ENCODE measurements at regions not wholly inside any gene's neighbourhood (a gene's known extent, or its start where the extent isn't known, plus 50 kb on each side); places are given as distances from the start of the nearest gene placed in this dataset.
"Not testable (repeated sequence)": the region's sequence is repeated elsewhere in the genome, so short reads cannot be mapped to it uniquely, and the experiment has no call there.

DNA sequence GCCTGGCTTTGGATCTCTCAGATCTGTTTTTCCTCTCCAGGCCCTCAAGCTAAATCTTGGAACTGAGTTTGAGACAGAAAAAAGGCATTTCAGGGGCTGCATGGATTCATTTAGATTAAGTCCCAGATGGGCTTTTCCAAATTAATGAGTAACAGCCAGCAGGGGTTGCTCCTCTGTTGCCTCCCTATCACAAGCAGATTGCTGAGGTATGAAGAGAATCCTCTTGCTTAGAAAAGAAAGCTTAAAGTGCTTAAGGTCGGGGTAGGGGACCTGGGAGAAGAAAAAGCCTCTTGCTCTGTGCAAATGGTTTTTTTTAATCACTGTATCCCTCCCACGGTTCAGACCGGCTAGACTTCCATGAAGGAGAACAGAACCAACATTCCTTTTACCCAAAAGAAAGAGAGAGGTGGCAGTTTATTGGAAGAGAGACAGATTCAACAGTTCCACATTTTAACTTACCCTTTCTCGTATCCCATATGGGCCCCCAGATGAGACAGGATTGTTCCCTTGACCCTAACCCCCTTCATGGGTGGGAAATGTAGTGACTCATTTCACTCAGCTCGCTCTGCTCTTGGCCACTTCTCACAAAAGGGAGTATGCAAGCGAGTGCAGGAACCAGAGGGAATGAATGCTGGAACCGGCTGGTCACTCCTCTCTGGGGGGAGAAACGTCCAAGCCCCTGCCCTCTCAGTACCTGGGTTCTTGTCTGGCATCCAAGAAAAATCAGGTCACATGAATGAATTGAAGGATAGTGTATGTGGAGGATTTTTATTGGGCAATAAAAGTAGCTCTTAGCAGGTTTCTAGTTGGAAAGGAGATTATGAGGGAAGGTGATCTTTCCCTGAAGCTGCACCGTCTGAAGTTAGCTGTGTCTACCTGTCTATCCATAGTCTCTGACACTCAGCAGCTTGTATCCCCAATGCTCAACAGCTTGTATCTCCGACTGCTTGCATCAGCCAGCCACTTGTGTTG is 745.2 kb downstream of the SI start:
- ATAC-seq: no peak
- Mint-ChIP-seq H3K4me1 (ENCODE audit: low read depth) (no peaks in the 10 kb centered on the region), H3K27me3 (ENCODE audit: low read depth) (no peaks in the 10 kb centered on the region), H3K4me3 (no peak overlapping the region), H3K9me3 (peaks cover 10% of the 10 kb centered on the region), H3K36me3 (ENCODE audit: insufficient read depth) (no peaks in the 10 kb centered on the region)
- no peak for DNase-seq

DNA sequence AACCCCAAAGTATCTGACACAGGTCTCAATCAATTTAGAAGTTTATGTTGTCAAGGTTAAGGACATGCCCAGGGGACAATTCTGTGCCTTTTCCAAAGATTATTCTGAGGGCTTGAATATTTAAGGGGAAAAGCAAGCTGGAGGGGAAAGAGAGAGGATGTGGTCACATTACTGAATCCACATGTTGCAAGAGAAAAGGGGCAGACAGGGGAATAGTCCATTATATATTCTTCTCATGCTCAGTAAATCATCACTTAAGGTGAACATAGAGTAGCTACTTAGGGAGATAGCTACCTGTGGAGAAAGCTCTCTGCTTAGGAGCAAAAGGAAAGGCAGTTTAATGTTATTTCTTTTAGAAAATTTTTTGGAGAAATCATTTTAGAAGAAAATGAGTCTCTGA is 751.6 kb downstream of the SI start:
- no peaks in the 10 kb centered on the region for H3K27me3 Mint-ChIP-seq (ENCODE audit: low read depth)
- no peaks in the 10 kb centered on the region for H3K4me1 Mint-ChIP-seq (ENCODE audit: low read depth)
- DNase-seq (no peak), ATAC-seq (no peak)
- no peaks in the 10 kb centered on the region for H3K36me3 Mint-ChIP-seq (ENCODE audit: insufficient read depth)
- H3K9me3 Mint-ChIP-seq: peaks cover 6% of the 10 kb centered on the region
- no peak overlapping the region for H3K4me3 Mint-ChIP-seq

DNA sequence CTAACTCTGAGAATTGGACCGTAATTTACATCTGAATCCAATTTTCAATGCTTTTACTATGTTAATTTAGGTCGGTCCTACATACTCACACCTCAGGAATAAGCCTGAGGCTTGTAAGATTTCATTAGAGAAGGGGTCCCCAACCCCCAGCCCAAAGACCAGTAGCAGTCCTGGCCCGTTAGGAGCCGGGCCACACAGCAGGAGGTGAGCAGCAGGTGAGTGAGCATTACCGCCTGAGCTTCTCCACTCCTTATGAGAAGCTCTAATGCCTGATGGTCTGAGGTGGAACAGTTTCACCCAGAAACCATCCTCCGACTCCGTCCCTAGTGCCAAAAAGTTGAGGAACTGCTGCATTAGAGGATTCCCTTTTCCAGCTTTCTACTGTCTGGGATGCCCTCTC is 757.3 kb downstream of the SI start:
- Mint-ChIP-seq H3K9me3 (peaks cover 3% of the 10 kb centered on the region), H3K4me3 (no peak overlapping the region), H3K4me1 (ENCODE audit: low read depth) (no peaks in the 10 kb centered on the region), H3K36me3 (ENCODE audit: insufficient read depth) (no peaks in the 10 kb centered on the region), H3K27me3 (ENCODE audit: low read depth) (no peaks in the 10 kb centered on the region)
- no peak for ATAC-seq
- no peak for DNase-seq

DNA sequence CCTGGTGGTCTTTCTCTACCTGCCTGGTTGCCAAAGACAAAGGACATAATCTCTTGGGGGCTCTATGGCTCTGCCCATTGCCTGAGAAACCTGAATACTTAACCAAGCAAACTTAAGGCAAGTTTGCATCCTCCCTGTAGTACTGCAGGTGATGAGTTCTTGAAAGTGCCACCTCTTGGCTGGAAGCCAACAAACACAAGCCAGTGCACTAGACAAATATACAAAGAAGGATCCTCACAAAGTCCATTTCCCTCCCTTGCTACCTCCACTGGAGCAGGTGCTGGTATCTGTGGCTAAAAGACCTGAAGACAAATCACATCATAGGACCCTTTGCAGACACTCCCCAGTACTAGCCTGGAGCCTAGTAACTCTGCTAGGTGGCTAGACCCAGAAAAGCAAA is 772.3 kb downstream of the SI start:
- no peak for DNase-seq
- Mint-ChIP-seq H3K9me3 (peaks cover 16% of the 10 kb centered on the region), H3K27me3 (ENCODE audit: low read depth) (no peaks in the 10 kb centered on the region), H3K4me3 (no peak overlapping the region), H3K4me1 (ENCODE audit: low read depth) (no peaks in the 10 kb centered on the region), H3K36me3 (ENCODE audit: insufficient read depth) (no peaks in the 10 kb centered on the region)
- no peak for ATAC-seq

DNA sequence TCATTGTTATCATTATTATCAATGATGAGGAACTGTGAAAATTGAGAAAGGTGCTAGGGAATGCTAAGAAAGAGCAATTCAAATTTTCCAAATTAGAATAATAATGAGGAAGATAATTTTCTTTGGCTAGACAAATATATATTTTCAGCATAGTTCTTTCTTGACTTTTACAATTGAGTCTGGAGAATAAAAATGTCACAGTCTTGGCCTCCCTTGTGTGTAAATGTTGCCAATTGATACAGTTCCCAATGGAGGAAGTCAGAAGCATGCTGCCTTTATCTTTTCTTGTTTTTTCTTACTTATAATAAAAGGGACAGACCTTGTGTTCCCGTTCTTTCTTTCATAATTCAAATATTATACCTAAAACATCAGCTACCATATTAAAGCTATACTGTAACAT is 774.4 kb downstream of the SI start:
- Mint-ChIP-seq H3K27me3 (ENCODE audit: low read depth) (no peaks in the 10 kb centered on the region), H3K9me3 (peaks cover 9% of the 10 kb centered on the region), H3K4me1 (ENCODE audit: low read depth) (no peaks in the 10 kb centered on the region), H3K4me3 (no peak overlapping the region), H3K36me3 (ENCODE audit: insufficient read depth) (no peaks in the 10 kb centered on the region)
- no peak for DNase-seq
- ATAC-seq: no peak

DNA sequence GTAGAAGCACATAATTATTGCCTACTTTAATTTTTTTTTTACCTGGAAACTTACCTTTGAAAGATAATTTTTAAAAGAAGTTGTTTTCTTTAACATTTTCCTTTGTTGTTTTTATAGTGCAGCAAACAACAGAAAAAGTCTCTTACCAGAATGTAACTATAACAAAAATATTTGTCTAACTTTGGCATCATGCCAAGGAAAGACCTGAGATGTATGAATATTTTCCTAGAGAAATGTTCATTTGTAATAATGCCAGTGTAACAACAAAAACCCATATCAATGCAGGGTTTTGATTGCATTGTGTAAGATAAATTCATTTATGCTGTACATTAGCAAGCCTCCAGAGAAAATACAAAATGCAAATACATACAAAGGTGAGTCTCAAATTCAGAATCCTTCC is 775.7 kb downstream of the SI start:
- ATAC-seq: no peak
- H3K4me1 Mint-ChIP-seq (ENCODE audit: low read depth): no peaks in the 10 kb centered on the region
- H3K9me3 Mint-ChIP-seq: peaks cover 9% of the 10 kb centered on the region

DNA sequence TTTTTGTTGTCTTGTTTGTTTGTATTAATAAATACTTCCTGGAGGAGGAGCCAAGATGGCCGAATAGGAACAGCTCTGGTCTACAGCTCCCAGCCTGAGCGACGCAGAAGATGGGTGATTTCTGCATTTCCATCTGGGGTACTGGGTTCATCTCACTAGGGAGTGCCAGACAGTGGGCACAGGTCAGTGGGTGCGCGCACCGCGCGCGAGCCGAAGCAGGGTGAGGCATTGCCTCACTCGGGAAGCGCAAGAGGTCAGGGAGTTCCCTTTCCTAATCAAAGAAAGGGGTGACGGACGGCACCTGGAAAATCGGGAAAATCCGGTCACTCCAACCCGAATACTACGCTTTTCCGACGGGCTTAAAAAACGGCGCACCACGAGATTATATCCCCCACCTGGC is 786.8 kb downstream of the SI start:
- H3K9me3 Mint-ChIP-seq; H3K4me3 Mint-ChIP-seq; ATAC-seq; H3K27me3 Mint-ChIP-seq (ENCODE audit: low read depth); H3K4me1 Mint-ChIP-seq (ENCODE audit: low read depth); DNase-seq; H3K36me3 Mint-ChIP-seq (ENCODE audit: insufficient read depth): not testable (repeated sequence)

More for the DNA sequence above, 775.7 kb downstream of the SI start:
- Mint-ChIP-seq H3K4me3 (no peak overlapping the region), H3K27me3 (ENCODE audit: low read depth) (no peaks in the 10 kb centered on the region), H3K36me3 (ENCODE audit: insufficient read depth) (no peaks in the 10 kb centered on the region)
- no peak for DNase-seq

DNA sequence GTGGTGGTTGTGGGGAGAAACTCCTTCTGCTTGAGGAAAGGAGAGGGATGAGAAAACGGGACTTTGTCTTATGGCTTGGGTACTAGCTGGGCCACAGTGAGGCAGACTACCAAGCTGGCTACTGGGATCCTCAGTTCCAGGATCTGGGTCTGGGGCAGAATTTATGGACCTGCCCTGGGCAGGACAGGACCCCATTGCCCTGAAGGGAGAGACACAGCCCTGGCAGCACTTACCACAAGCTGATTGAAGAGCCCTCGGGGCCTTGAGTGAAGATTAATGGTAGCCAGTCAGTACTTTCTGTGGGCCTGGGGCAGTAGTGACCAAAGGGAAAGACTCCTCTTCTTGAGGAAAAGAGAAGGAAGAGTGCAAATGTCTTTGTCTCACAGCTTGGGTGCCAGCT is 799.7 kb downstream of the SI start:
- DNase-seq (no peak), ATAC-seq (no peak)
- H3K4me1 Mint-ChIP-seq (ENCODE audit: low read depth): no peaks in the 10 kb centered on the region
- H3K27me3 Mint-ChIP-seq (ENCODE audit: low read depth): no peaks in the 10 kb centered on the region
- no peaks in the 10 kb centered on the region for H3K36me3 Mint-ChIP-seq (ENCODE audit: insufficient read depth)
- peaks cover 27% of the 10 kb centered on the region for H3K9me3 Mint-ChIP-seq
- no peak overlapping the region for H3K4me3 Mint-ChIP-seq

DNA sequence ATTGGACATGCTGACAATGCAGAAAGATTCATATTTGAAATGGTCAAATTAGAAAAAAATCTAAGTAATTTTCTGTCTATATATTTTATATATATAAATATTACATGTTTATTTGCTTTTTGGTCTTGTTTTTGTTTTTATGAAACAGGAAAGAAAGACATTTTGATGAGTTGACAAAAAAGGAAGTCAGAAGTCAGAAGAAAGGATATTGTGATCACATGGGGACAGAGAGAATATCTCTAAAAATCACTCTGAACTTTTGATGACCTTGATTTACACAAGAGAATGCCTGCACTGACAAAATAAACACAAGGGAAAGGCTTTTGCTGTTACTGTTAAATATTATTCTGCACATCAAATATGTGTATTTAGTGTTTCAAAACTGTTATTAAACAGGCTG is 811.2 kb downstream of the SI start:
- ATAC-seq: no peak
- H3K27me3 Mint-ChIP-seq (ENCODE audit: low read depth): no peaks in the 10 kb centered on the region
- peaks cover 4% of the 10 kb centered on the region for H3K9me3 Mint-ChIP-seq
- H3K36me3 Mint-ChIP-seq (ENCODE audit: insufficient read depth): no peaks in the 10 kb centered on the region
- DNase-seq: no peak
- no peaks in the 10 kb centered on the region for H3K4me1 Mint-ChIP-seq (ENCODE audit: low read depth)
- no peak overlapping the region for H3K4me3 Mint-ChIP-seq

DNA sequence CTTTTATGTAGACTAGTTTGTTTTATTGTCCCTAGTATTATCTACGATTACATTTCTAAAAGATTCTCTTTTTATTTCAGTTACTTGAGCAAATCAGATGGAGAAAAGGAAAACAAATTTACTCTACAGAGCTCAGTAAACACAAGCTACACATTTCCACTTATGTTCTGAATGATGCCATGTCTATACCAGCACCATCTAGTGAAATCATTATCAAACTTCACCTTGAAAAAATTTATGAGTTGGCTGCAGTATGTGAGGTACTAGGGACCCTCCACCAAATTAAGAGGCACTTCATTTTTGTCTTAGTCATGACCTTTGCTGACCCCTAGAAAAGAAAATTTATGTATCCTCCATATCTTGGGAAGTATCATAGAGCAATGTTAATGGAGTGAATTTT is 827.4 kb downstream of the SI start:
- Mint-ChIP-seq H3K36me3 (ENCODE audit: insufficient read depth) (no peaks in the 10 kb centered on the region), H3K27me3 (ENCODE audit: low read depth) (no peaks in the 10 kb centered on the region), H3K9me3 (peaks cover 7% of the 10 kb centered on the region), H3K4me1 (ENCODE audit: low read depth) (no peaks in the 10 kb centered on the region), H3K4me3 (no peak overlapping the region)
- DNase-seq (no peak), ATAC-seq (no peak)

DNA sequence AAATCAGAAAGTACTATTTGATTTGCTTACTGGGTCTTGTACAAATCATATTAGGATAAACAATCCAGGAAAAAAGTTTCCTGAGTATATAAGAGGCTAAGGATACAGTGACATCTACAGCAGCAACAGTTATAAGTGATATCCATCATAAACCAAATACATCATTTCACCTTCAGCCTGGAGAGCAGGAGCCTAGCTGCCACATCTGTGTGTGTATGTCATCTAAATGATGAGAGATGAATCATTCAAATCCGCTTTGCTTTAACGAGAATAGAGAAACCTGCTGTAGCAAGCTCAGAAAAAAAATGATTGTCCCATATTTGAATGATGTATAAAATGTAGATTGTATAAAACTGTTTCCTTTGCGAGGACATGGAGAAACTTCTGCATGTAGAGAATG is 841.4 kb downstream of the SI start:
- H3K9me3 Mint-ChIP-seq: peaks cover 11% of the 10 kb centered on the region
- H3K4me1 Mint-ChIP-seq (ENCODE audit: low read depth): no peaks in the 10 kb centered on the region
- no peak overlapping the region for H3K4me3 Mint-ChIP-seq

DNA sequence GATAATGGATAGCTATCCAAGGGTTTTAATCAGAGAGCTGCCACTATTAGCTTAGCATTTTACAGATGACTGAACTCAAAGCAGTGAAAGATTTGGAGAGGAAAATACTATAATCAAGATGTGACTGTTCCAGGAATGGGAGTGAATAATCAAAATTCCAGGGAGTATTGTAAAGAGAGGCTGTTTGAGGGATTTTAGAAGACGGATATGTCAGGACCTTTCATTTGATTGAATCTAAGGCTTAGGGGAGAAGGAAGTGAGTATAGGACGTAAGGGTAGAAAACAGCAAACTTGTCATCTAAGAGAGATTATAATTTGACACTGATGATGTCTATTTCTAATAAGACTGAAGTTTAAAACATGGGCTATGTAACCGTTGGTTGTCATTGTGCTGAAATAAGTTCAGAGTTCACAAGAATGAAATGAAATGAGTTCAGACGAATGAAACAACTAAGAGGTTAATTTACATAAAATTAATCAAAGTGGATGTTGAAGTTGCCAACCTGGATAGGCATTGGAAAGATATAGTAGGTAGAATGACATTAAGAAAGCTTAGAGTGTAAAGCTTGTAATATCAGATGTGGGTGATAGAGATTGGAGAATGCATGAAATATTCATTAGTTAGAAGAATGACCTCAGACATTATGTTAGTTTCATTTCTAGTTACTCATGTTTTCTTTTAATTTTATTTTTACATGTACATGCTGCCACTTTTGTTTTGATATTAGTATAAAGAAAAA is 842.8 kb downstream of the SI start:
- no peaks in the 10 kb centered on the region for H3K4me1 Mint-ChIP-seq (ENCODE audit: low read depth)
- H3K36me3 Mint-ChIP-seq (ENCODE audit: insufficient read depth): no peaks in the 10 kb centered on the region
- no peak for ATAC-seq
- H3K4me3 Mint-ChIP-seq: no peak overlapping the region
- DNase-seq: no peak
- no peaks in the 10 kb centered on the region for H3K27me3 Mint-ChIP-seq (ENCODE audit: low read depth)
- H3K9me3 Mint-ChIP-seq: peaks cover 11% of the 10 kb centered on the region

More for the DNA sequence above, 841.4 kb downstream of the SI start:
- ATAC-seq (no peak), DNase-seq (no peak)
- H3K36me3 Mint-ChIP-seq (ENCODE audit: insufficient read depth): no peaks in the 10 kb centered on the region
- no peaks in the 10 kb centered on the region for H3K27me3 Mint-ChIP-seq (ENCODE audit: low read depth)

DNA sequence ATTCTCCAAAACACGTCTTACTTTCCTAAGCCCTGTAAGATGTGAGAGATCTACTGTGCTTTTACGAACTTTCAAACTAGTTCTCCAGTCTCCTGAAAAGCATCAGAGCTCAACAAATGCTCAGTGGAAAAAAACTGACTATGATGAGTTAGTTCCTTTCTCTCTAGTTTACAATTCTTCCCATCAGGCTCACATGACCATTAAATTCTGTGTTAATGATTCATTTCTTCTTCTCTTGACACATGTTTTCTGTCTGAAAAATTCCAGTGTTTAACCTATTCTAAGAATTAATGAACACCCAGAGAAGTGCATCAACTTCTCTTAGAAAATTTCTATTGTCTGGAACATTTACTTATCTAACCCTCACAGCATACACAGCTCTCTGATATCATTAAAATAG is 844.3 kb downstream of the SI start:
- Mint-ChIP-seq H3K4me3 (no peak overlapping the region), H3K4me1 (ENCODE audit: low read depth) (no peaks in the 10 kb centered on the region), H3K9me3 (peaks cover 11% of the 10 kb centered on the region), H3K36me3 (ENCODE audit: insufficient read depth) (no peaks in the 10 kb centered on the region), H3K27me3 (ENCODE audit: low read depth) (no peaks in the 10 kb centered on the region)
- no peak for DNase-seq
- ATAC-seq: no peak

DNA sequence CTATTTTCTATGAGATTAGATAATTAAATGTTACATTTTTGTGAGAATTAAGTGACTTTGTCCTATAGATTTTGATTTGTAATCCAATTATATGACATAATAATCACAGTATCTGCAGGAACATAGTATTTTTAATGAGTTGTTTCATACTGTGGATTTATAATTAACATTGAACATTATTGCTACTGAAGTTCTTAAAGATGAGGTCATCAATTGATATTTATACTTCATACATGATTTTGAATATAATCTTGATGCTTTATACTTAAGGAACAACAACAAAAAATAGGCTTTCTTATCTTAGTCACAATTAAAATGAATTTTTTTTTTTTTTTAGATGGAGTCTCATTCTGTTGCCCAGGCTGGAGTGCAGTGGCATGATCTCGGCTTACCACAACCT is 846.6 kb downstream of the SI start:
- no peaks in the 10 kb centered on the region for H3K27me3 Mint-ChIP-seq (ENCODE audit: low read depth)
- DNase-seq (no peak), ATAC-seq (no peak)
- H3K4me3 Mint-ChIP-seq: no peak overlapping the region
- no peaks in the 10 kb centered on the region for H3K36me3 Mint-ChIP-seq (ENCODE audit: insufficient read depth)
- H3K9me3 Mint-ChIP-seq: peaks cover 13% of the 10 kb centered on the region
- H3K4me1 Mint-ChIP-seq (ENCODE audit: low read depth): no peaks in the 10 kb centered on the region

Data from activated T-cell treated with anti-CD3 and anti-CD28 coated beads, Interleukin-2, amount 50 U/mL, for 4 hours (primary cell).